Kidney epithelial cell (primary cell): ENCODE measurements at regions not wholly inside any gene's neighbourhood (a gene's known extent, or its start where the extent isn't known, plus 50 kb on each side); places are given as distances from the start of the nearest gene placed in this dataset.

Experiments
- DNase-seq: peaks from one replicate; pipeline ENCODE4 v3.0.0-alpha.2; 2010; ENCODE audit warnings: low read depth
- H3K27me3 ChIP-seq: 2 replicates; pipeline ENCODE4 v1.6.0; 2011; ENCODE audit warnings: low read length; ENCODE audit not compliant: control insufficient read depth, insufficient read depth
- H3K36me3 ChIP-seq: 2 replicates; pipeline ENCODE4 v1.5.1; 2011; ENCODE audit warnings: low read length; ENCODE audit not compliant: control insufficient read depth, insufficient read depth
- H3K4me3 ChIP-seq: 2 replicates; pipeline ENCODE4 v1.5.1; 2011; ENCODE audit warnings: low read depth, mild to moderate bottlenecking, control low read depth, low read length
- CTCF ChIP-seq: IDR thresholded peaks from 2 replicates; pipeline ENCODE4 v1.5.1; 2011; ENCODE audit warnings: mild to moderate bottlenecking, moderate library complexity, low read length, control low read depth, inconsistent platforms; ENCODE audit not compliant: insufficient read depth, poor library complexity, severe bottlenecking

GRCh38 chr7:32275216-32276009 is 205.2 kb upstream of the PDE1C start:
- DNase-seq, result no peak
- H3K4me3 ChIP-seq, result no peak overlapping the region
- no peak for TF ChIP-seq CTCF
- no peaks in the 10 kb centered on the region for H3K36me3 ChIP-seq
- H3K27me3 ChIP-seq, result peaks cover 2% of the 10 kb centered on the region

- H3K4me3 ChIP-seq, result no peak overlapping the region
- no peak for DNase-seq
- TF ChIP-seq CTCF, result no peak
- no peaks in the 10 kb centered on the region for H3K36me3 ChIP-seq
- peaks cover 2% of the 10 kb centered on the region for H3K27me3 ChIP-seq
These were observed 203.1 kb upstream of the PDE1C start for GRCh38 chr7:32273297-32273696.

- no peak for TF ChIP-seq CTCF
- H3K27me3 ChIP-seq, result no peaks in the 10 kb centered on the region
- H3K4me3 ChIP-seq, result no peak overlapping the region
- DNase-seq, result no peak
- no peaks in the 10 kb centered on the region for H3K36me3 ChIP-seq
These were observed 196.8 kb upstream of the PDE1C start for GRCh38 chr7:32266932-32267475.

- Histone ChIP-seq H3K27me3 (no peaks in the 10 kb centered on the region), H3K4me3 (no peak overlapping the region), H3K36me3 (no peaks in the 10 kb centered on the region)
- no peak for DNase-seq
- no peak for TF ChIP-seq CTCF
These were observed 194.6 kb upstream of the PDE1C start for GRCh38 chr7:32264702-32265284.

- no peak for DNase-seq
- Histone ChIP-seq H3K36me3 (no peaks in the 10 kb centered on the region), H3K27me3 (no peaks in the 10 kb centered on the region), H3K4me3 (no peak overlapping the region)
- no peak for TF ChIP-seq CTCF
These were observed 193.4 kb upstream of the PDE1C start for GRCh38 chr7:32263611-32264010.
